Osteocyte (in vitro differentiated cells): ENCODE measurements at regions not wholly inside any gene's neighbourhood (a gene's known extent, or its start where the extent isn't known, plus 50 kb on each side); places are given as distances from the start of the nearest gene placed in this dataset.

ENCODE experiments used
- DNase-seq: peaks from one replicate; pipeline ENCODE4 v3.0.0; 2021; ENCODE audit warnings: mixed read lengths; ENCODE audit not compliant: unreplicated experiment; ENCODE audit errors: extremely low spot score
- H3K27ac Mint-ChIP-seq: one replicate; pipeline ENCODE4 v1.8.0; 2021; ENCODE audit warnings: mild to moderate bottlenecking, mixed read lengths; ENCODE audit not compliant: unreplicated experiment
- H3K27me3 Mint-ChIP-seq: one replicate; pipeline ENCODE4 v1.8.0; 2021; ENCODE audit warnings: mixed read lengths; ENCODE audit not compliant: unreplicated experiment
- H3K36me3 Mint-ChIP-seq: one replicate; pipeline ENCODE4 v1.8.0; 2021; ENCODE audit warnings: mixed read lengths; ENCODE audit not compliant: unreplicated experiment
- H3K4me1 Mint-ChIP-seq: one replicate; pipeline ENCODE4 v1.8.0; 2021; ENCODE audit warnings: mixed read lengths; ENCODE audit not compliant: unreplicated experiment
- H3K4me3 Mint-ChIP-seq: one replicate; pipeline ENCODE4 v1.8.0; 2021; ENCODE audit warnings: mild to moderate bottlenecking, moderate library complexity, mixed read lengths; ENCODE audit not compliant: unreplicated experiment
- H3K9me3 Mint-ChIP-seq: one replicate; pipeline ENCODE4 v1.8.0; 2021; ENCODE audit warnings: mixed read lengths; ENCODE audit not compliant: unreplicated experiment
- TF ChIP-seq, protein P1 (sequence below): fragments of 200-600 bp; sonication (generic); IDR thresholded peaks from 2 replicates; pipeline ENCODE4 v1.5.0; 2021; ENCODE audit warnings: antibody characterized with exemption, mild to moderate bottlenecking, moderate library complexity

DNA sequence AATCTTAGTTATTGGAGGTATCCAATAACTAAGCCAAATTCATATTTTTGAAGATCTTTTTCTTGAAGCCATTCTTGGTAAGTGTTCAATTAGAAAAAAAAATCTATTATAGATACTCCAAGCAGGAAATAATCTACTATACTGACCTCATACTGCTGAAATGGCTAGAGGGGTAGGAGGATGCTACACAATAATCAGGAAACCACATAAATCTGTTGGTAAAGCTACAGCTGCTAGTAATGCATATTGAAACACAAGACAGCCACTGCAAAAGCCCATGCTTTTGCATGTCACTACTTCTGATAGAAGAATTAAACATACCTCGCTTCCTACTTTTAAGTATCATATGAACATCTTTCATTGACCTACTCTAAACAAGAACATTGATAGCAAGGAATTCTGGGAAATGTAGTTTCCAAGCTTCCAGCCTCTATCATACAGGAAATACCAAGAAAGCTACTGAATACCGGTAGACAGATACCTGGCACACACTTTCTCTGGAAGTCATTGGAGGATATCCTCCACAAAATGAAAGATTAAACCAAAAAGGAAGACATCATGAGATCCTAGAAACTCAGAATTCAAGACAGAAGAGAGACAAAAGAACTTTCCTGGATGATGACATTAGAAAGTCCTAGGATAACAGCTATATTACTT lies 103.0 kb upstream of the VAV3 start:
- TF ChIP-seq, protein P1, sequence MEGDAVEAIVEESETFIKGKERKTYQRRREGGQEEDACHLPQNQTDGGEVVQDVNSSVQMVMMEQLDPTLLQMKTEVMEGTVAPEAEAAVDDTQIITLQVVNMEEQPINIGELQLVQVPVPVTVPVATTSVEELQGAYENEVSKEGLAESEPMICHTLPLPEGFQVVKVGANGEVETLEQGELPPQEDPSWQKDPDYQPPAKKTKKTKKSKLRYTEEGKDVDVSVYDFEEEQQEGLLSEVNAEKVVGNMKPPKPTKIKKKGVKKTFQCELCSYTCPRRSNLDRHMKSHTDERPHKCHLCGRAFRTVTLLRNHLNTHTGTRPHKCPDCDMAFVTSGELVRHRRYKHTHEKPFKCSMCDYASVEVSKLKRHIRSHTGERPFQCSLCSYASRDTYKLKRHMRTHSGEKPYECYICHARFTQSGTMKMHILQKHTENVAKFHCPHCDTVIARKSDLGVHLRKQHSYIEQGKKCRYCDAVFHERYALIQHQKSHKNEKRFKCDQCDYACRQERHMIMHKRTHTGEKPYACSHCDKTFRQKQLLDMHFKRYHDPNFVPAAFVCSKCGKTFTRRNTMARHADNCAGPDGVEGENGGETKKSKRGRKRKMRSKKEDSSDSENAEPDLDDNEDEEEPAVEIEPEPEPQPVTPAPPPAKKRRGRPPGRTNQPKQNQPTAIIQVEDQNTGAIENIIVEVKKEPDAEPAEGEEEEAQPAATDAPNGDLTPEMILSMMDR = no peak
- H3K4me3 Mint-ChIP-seq = no peak overlapping the region
- no peaks in the 10 kb centered on the region for H3K27me3 Mint-ChIP-seq
- no peaks in the 10 kb centered on the region for H3K9me3 Mint-ChIP-seq
- H3K4me1 Mint-ChIP-seq = no peaks in the 10 kb centered on the region
- H3K27ac Mint-ChIP-seq = no peak overlapping the region
- no peak for DNase-seq
- H3K36me3 Mint-ChIP-seq = no peaks in the 10 kb centered on the region

DNA sequence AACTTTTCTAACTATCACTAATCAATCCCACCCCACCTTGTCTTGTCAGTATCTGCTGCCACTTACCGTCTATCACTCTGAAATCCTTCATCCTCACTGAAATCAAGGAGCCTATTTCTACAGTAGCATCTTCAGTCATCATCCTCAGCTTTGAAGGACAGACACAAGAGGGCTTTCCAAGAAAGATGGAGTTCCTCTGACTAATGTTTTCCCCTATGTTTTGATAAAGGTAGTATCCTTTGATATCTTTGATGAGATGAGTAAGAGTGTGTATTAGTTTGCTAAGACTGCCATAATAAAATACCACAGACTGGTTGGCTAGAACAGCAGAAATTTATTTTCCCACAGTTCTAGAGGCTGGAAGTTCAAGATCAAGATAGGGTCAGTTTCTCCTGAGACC lies 101.8 kb upstream of the VAV3 start:
- Mint-ChIP-seq H3K27me3 (no peaks in the 10 kb centered on the region), H3K9me3 (peaks cover 5% of the 10 kb centered on the region), H3K27ac (no peak overlapping the region), H3K4me1 (no peaks in the 10 kb centered on the region), H3K36me3 (no peaks in the 10 kb centered on the region), H3K4me3 (no peak overlapping the region)
- no peak for DNase-seq
- TF ChIP-seq, protein P1 = no peak

DNA sequence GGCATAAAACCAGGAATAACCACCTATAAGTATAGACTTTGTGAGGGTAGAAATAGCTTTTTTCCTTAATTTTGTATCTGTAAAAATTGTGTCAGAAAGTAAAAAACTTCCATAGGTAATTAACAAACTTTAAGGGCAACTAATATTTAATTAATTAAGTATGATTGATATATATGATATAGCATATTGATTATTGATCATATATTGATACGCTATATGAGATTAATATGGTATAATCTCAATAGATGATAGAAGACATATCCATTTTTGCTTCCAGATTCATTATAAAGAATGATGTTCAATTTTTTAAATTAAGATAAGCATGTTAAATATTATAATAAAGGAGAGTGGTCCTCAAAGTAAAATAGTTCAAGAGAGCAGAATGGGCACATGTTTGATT lies 99.3 kb upstream of the VAV3 start:
- no peak overlapping the region for H3K27ac Mint-ChIP-seq
- no peak overlapping the region for H3K4me3 Mint-ChIP-seq
- TF ChIP-seq, protein P1 = no peak
- H3K36me3 Mint-ChIP-seq = no peaks in the 10 kb centered on the region
- no peaks in the 10 kb centered on the region for H3K27me3 Mint-ChIP-seq
- peaks cover 9% of the 10 kb centered on the region for H3K9me3 Mint-ChIP-seq
- DNase-seq = no peak
- no peaks in the 10 kb centered on the region for H3K4me1 Mint-ChIP-seq

DNA sequence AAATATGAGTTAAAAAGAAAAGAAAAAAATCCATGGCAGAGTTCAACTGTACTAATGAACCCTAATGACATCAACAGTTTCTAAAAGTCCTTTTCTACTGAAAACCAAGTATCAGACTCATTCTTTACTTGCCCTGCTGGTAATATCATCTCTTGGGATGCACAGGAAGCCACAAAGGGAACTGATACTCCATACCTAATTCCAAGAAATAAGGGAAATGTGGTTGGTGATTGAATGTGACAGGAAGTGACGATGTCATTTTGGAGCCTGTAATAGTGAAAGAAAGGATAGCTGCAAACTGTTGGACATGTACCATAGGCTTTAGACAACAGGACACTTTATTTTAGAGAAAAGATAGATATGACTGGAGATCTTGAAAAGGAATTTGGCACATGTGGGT lies 98.7 kb upstream of the VAV3 start:
- Mint-ChIP-seq H3K36me3 (no peaks in the 10 kb centered on the region), H3K27ac (no peak overlapping the region), H3K4me3 (no peak overlapping the region), H3K9me3 (peaks cover 9% of the 10 kb centered on the region), H3K4me1 (no peaks in the 10 kb centered on the region), H3K27me3 (no peaks in the 10 kb centered on the region)
- TF ChIP-seq, protein P1 = no peak
- no peak for DNase-seq

DNA sequence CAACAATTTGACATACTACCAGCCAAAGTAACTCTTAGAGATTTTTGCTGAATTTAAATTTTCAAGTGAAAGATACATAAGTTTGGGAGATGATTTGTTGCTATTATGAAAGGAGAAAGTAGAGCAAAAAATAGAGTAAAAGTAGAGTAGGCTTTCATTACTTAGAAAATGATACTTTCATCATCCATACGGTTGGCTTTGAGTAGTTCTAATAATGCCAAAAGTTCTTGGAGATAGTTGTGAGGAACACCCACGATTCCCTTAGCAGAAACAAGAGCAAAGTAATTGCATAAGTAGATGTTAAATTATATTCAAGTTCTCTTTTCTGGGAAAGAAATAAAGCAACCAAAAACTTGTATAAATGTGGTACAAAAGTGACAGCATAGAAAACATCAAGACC lies 95.0 kb upstream of the VAV3 start:
- Mint-ChIP-seq H3K4me3 (no peak overlapping the region), H3K36me3 (no peaks in the 10 kb centered on the region), H3K27ac (no peak overlapping the region), H3K27me3 (no peaks in the 10 kb centered on the region), H3K9me3 (peaks cover 9% of the 10 kb centered on the region), H3K4me1 (no peaks in the 10 kb centered on the region)
- TF ChIP-seq, protein P1 = no peak
- DNase-seq = no peak
